ENCODE measurements at regions not wholly inside any gene's neighbourhood (a gene's known extent, or its start where the extent isn't known, plus 50 kb on each side); places are given as distances from the start of the nearest gene placed in this dataset.

- DNase-seq (ENCODE audit: low spot score) = no peak
Observed at GRCh38 chr10:108424656-108425055, 1260.2 kb upstream of the SORCS1 start.

- no peak for DNase-seq (ENCODE audit: low spot score)
Observed at GRCh38 chr10:108422286-108422685, 1257.8 kb upstream of the SORCS1 start.

GRCh38 chr10:108421266-108421665 lies 1256.8 kb upstream of the SORCS1 start:
- DNase-seq (ENCODE audit: low spot score) = no peak

- DNase-seq (ENCODE audit: low spot score) = no peak
Observed at GRCh38 chr10:108413954-108414353, 1249.4 kb upstream of the SORCS1 start.

- no peak for DNase-seq (ENCODE audit: low spot score)
Observed at GRCh38 chr10:108412323-108412722, 1247.8 kb upstream of the SORCS1 start.

- DNase-seq (ENCODE audit: low spot score) = no peak
Observed at GRCh38 chr10:108411894-108412293, 1247.4 kb upstream of the SORCS1 start.

GRCh38 chr10:108411206-108411605 lies 1246.7 kb upstream of the SORCS1 start:
- DNase-seq (ENCODE audit: low spot score) = no peak

GRCh38 chr10:108410236-108410635 lies 1245.7 kb upstream of the SORCS1 start:
- DNase-seq (ENCODE audit: low spot score) = no peak

GRCh38 chr10:108409306-108409705 lies 1244.8 kb upstream of the SORCS1 start:
- DNase-seq (ENCODE audit: low spot score) = no peak

- DNase-seq (ENCODE audit: low spot score) = no peak
Observed at GRCh38 chr10:108404155-108404554, 1239.6 kb upstream of the SORCS1 start.

GRCh38 chr10:108399465-108399864 lies 1235.0 kb upstream of the SORCS1 start:
- no peak for DNase-seq (ENCODE audit: low spot score)

- no peak for DNase-seq (ENCODE audit: low spot score)
Observed at GRCh38 chr10:108393089-108393488, 1228.6 kb upstream of the SORCS1 start.

- no peak for DNase-seq (ENCODE audit: low spot score)
Observed at GRCh38 chr10:108392286-108392685, 1227.8 kb upstream of the SORCS1 start.

- DNase-seq (ENCODE audit: low spot score) = peak; percentile 3
Observed at GRCh38 chr10:108388706-108389105, 1224.2 kb upstream of the SORCS1 start.

- no peak for DNase-seq (ENCODE audit: low spot score)
Observed at GRCh38 chr10:108385963-108386362, 1221.5 kb upstream of the SORCS1 start.

GRCh38 chr10:108384378-108384777 lies 1219.9 kb upstream of the SORCS1 start:
- no peak for DNase-seq (ENCODE audit: low spot score)

- DNase-seq (ENCODE audit: low spot score) = no peak
Observed at GRCh38 chr10:108378779-108379178, 1214.3 kb upstream of the SORCS1 start.

GRCh38 chr10:108375691-108376090 lies 1211.2 kb upstream of the SORCS1 start:
- no peak for DNase-seq (ENCODE audit: low spot score)

GRCh38 chr10:108374991-108375390 lies 1210.5 kb upstream of the SORCS1 start:
- no peak for DNase-seq (ENCODE audit: low spot score)

GRCh38 chr10:108365541-108365940 lies 1201.0 kb upstream of the SORCS1 start:
- DNase-seq (ENCODE audit: low spot score) = no peak

GRCh38 chr10:108363576-108363975 lies 1199.1 kb upstream of the SORCS1 start:
- no peak for DNase-seq (ENCODE audit: low spot score)

- DNase-seq (ENCODE audit: low spot score) = no peak
Observed at GRCh38 chr10:108362961-108363360, 1198.5 kb upstream of the SORCS1 start.

- no peak for DNase-seq (ENCODE audit: low spot score)
Observed at GRCh38 chr10:108362296-108362695, 1197.8 kb upstream of the SORCS1 start.

- DNase-seq (ENCODE audit: low spot score) = no peak
Observed at GRCh38 chr10:108360187-108360586, 1195.7 kb upstream of the SORCS1 start.

- DNase-seq (ENCODE audit: low spot score) = peak; percentile 12
Observed at GRCh38 chr10:108358912-108359311, 1194.4 kb upstream of the SORCS1 start.

All from Ammon's horn (tissue), 1 donor.